GM21723 (cell line): ENCODE measurements at regions not wholly inside any gene's neighbourhood (a gene's known extent, or its start where the extent isn't known, plus 50 kb on each side); places are given as distances from the start of the nearest gene placed in this dataset.
"Not testable (repeated sequence)": the region's sequence is repeated elsewhere in the genome, so short reads cannot be mapped to it uniquely, and the experiment has no call there.

Source experiments
- ATAC-seq: cut with Tn5 transposase; IDR thresholded peaks from one replicate; pipeline ENCODE4 v1.9.1; 2021; ENCODE audit warnings: mild to moderate bottlenecking, moderate library complexity; ENCODE audit not compliant: unreplicated experiment

DNA sequence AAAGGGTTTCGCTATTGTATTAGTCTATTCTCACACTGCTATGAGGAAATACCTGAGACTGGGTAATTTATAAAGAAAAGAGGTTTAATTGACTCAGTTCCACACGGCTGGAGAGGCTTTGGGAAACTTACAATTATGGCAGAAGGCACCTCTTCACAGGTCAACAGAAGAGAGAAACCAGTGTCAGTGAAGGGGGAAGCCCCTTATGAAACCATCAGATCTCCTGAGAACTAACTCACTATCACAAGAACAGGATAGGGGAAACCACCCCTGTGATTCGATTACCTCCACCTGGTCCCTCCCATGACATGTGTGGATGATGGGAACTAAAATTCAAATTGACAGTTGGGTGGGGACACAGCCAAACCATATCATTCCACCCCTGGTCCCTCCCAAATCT is 589.5 kb downstream of the CENPC start:
- ATAC-seq, result no peak

DNA sequence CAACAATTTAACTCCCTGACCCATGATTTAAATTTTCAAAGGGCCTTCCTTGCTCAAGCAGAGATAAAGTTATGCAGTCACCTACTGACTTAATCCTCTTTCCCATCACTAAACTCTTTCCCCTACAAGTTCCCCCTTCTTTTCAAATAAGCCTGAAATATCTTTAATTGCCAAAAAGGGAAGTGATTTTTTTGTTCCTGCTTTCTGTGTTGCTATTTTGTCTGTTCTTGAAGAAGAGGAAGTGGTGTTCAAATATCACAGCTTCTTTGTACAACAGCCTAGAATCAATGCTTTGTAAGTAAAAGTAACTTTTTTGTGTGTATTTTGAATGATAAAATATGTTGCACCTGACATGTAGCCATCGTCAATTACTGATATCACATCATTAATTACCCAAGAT is 595.9 kb downstream of the CENPC start:
- ATAC-seq, result no peak

- ATAC-seq, result no peak
Measured at GRCh38 chr4:66946761-66947160, 598.5 kb downstream of the CENPC start.

DNA sequence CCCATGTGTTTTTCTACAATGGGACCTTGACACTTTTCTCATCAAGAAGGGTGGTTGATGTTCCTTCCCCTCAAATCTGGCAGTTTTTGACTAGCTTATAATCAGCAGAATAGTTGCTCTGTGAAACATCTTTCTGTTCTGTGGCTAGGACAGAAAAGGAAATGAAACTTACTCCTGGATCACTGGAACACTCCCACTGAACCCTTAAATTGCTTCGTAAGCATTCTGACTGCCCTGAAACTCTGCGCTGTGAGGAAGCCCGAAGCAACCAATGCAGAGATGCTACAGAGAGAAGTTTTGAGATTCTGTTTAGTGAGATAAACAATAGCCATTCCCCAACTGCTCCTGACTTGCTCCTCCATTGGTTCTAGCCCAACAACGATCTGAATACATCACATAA is 602.2 kb downstream of the CENPC start:
- ATAC-seq, result no peak

GRCh38 chr4:66931981-66932380 is 613.3 kb downstream of the CENPC start:
- not testable (repeated sequence) for ATAC-seq

DNA sequence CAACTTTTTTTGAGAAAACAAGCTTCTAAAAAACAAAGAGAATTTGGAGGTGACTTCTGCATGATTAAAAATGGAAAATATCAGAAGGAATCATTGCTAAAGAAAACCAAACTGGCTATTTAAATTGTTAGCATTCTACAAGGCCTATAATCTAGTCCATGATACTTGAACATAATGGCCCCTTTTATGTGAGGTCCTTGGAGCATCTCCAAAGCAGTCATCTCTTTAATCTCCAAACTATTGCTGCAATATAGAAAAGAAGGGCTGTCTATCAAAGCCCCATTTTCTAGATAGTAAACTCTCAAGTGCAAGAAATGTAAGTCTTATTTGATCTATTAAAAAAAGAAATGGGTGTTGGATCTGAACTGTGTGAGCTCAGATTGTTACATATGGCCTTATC is 615.1 kb downstream of the CENPC start:
- ATAC-seq, result no peak

DNA sequence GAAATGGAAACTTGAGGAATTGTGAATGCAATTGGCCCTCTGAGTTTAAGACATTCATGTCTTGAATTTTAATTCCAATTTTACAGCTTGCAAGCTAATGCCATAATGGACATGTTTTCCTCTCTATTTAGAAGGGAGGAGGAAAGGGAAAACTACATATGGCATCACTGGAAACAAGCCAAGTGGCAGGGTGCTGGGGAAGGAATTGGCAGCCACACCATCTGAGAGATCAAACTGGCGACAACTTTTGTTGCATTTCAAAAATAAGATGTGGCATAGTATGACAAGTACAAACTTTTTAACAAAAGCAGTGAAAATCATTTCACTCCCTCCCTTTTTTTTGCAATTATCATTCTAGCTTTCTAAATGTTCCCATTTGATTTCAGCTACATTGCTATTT is 615.6 kb downstream of the CENPC start:
- ATAC-seq, result no peak

GRCh38 chr4:66928881-66929280 is 616.4 kb downstream of the CENPC start:
- ATAC-seq, result not testable (repeated sequence)

- no peak for ATAC-seq
Measured at GRCh38 chr4:66927937-66928336, 617.4 kb downstream of the CENPC start.

- ATAC-seq, result no peak
Measured at GRCh38 chr4:66926687-66927086, 618.6 kb downstream of the CENPC start.

DNA sequence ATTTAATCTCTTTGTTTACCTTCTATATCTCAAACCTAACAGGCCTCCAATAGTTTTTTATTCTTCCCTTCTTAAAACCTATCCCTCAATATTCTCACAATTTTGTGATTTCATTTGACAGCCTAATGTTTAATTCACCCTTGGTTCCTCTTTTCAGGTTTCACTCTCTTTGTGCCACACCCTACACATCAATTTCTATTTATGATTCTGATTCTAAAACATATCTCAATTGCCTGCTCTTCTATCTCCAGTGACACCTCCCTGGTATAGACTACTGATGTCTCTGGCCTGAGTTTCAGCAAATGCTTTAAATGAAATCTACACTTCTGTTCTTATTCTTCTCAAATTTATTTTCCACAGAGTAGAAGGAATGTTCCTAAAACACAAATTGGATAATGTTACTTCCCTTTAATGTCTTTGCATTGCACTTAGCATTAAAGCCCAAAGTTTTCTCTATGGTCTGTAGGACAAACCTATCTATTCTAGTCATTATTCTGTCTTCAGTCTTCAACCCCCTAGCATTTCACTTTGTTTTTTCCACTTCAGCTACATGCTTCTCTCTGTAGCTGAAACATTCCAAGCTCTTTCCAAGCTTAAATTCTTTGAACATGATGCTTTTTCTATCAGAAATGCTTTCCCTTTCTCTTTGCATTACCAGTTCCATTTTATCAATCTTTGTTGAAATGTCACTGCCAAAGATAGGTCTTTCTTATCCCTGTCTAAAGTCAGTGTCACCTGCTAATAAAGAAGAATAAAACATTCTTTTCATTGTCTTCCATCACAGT is 622.0 kb downstream of the CENPC start:
- no peak for ATAC-seq

GRCh38 chr4:66921433-66921832 is 623.9 kb downstream of the CENPC start:
- no peak for ATAC-seq

- ATAC-seq, result no peak
Measured at GRCh38 chr4:66920514-66920913, 624.8 kb downstream of the CENPC start.

GRCh38 chr4:66911880-66912279 is 633.4 kb downstream of the CENPC start:
- ATAC-seq, result no peak

DNA sequence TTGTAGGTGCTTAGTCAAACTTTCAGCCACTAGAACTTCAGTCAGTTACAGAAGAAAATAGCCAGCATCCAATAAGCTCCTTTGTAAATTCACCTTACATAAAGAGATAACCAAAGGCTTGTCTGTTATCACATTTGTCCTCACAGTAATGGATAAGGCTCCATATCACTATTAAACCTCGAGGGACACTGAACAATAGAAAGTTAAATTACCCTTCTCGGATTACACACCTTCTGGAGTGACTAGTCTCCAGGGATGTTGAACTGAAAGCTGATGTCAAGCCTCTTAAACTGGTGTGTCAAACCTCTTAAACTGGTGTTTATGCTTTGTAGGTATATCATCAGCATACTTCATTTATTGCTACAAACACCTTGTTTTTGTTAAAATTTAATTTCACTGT is 639.0 kb downstream of the CENPC start:
- ATAC-seq, result no peak

GRCh38 chr4:66899422-66900065 is 645.8 kb downstream of the CENPC start:
- no peak for ATAC-seq

- no peak for ATAC-seq
Measured at GRCh38 chr4:66893807-66894206, 651.5 kb downstream of the CENPC start.

DNA sequence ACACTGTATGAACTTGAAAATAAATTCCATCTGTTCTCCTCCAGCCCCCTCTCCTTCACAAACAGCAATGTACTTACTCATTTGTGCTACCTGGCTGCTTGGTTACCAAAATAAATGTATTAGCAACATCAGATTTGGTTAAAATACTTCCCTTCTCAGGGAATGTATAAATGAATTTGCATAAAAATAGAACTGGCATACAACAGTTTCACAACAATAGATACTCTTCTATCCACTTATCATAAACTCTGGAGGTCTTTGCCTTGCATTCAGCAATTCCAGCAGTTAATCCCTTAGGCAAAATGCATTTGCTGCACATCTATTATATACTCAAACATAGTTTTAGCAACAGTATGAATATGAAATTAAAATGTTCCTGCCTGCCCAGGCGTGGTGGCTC is 658.2 kb downstream of the CENPC start:
- ATAC-seq, result no peak

DNA sequence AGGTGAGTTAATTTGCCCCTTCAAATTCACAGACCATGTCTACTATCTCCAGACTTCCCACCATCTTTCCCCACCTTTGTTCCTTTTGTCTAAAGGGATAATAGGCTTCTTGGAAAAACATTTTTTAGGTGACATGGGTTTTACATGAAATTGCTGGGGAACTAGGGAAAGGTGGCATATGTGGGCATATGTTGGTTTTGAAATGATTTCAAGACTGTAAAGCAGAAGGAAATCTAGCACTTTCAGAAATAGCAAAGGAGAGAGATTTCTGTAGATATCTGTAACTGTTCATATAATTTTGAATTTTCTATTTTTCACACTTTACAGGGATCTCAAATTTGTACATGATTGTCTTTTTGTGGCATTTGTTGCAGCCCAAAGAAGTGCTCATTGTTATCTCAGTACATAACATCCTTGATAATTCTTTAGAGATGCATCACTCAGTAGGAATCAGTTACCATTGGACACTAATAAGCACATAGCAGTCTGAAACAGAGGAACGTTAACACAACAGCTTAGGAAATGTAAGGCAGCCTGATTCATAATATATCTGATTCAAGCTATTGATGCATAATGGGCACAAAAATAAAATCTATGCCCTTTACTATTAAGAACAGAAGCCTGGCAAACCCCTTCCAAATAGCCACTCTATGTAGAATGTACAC is 659.7 kb downstream of the CENPC start:
- ATAC-seq, result no peak

DNA sequence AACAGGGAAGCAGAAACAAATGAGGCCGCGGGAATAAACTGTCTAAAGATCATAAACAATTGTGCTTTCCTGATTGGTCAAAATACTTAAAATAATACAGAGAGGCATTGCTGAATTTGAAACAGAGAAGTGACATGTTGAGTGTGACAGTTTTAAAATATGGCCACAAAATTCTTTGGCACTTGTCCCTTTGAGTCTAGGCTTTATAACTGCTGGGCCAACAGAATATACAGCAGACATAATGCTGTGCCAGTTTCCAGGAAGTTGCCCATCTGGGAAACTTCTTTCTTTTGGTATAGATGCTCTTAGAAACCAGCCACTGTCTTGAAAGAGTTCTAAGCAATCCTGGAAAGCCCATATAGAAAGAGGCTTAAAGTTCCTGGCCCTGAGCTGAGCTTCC is 668.4 kb downstream of the CENPC start:
- no peak for ATAC-seq

DNA sequence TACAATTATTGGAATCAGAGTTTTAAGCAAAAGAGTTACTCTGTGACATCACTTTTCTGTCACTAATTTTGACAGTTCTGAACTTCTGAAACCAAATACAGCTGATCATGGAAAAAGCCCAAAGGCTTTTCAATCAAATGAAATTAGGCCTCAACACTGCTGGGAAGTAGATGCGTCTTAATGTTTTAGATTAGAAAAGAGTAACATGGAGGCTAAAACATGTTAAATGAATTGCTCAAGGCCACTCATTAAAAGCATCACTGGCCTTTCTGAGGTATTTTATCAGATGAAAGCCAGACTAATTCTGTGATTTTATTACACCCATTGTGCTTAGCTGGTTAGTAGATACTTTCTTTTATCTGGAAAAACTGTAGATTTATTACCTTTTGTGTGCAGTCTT is 672.6 kb downstream of the CENPC start:
- ATAC-seq, result no peak

DNA sequence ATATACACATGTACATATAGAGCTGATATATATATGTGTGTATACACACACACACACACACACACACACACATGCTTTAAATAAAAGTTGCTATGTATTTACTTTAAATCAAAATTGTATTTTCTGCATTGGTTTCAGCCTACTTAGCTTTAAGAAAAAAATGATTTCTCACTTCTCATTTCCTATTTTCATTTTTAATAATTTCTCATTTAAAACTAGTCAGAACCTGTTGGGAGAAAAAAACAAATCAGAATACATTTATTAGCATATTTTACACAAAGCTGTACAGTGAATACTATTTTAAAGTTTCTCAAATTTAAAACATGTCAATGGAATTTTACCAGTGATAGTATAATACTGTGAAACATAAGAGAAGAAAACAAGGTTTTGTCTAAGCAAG is 681.8 kb downstream of the CENPC start:
- ATAC-seq, result peak; percentile 56
